Activated CD8-positive, alpha-beta memory T cell treated with anti-CD3 and anti-CD28 coated beads for 4 hours (primary cell): ENCODE measurements at regions not wholly inside any gene's neighbourhood (a gene's known extent, or its start where the extent isn't known, plus 50 kb on each side); places are given as distances from the start of the nearest gene placed in this dataset.

ENCODE experiments used
- DNase-seq, 2 donors: peaks; one replicate each; pipeline ENCODE4 v3.0.0-alpha.2; 2020; ENCODE audit warnings: low read depth in 2 of 2

DNA sequence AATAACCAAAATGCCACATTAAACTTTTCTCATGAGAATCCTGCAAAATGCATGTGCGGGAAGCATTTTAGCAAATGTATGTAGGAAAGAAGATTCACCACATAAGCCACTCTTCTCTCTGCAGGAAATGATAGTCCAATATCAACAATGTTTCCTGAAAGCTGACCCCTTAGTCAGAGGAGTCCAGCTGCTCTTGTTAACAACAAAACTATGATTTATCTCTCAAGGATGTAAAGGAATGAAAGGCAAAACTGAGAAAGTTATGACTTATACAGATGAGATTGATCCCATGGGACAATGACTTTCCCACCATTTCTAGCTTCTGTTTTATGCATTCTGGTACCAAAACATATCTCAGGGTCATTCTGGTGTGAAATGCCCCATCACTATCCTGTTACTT, 125.0 kb upstream of the EDNRA start:
- DNase-seq = no peak

DNA sequence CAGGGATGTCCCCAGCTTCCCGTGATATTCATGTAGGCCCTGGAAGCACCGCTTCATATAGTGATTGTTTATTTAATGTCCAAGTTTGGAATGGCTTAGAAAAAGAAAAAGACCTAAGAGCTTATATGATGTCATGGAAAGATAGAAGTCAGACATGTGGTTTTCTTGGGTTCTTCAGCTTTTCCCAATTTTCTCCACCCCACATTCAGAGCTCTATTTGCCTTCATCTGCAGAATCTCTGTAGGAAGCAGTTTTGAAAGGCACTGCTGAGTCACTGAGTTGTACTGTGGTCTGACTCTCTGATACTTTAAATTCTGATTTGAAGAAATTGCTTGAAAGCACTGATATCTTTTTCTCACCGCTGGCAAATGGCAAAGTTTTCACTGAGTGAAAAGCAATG, 120.6 kb upstream of the EDNRA start:
- DNase-seq = no peak

DNA sequence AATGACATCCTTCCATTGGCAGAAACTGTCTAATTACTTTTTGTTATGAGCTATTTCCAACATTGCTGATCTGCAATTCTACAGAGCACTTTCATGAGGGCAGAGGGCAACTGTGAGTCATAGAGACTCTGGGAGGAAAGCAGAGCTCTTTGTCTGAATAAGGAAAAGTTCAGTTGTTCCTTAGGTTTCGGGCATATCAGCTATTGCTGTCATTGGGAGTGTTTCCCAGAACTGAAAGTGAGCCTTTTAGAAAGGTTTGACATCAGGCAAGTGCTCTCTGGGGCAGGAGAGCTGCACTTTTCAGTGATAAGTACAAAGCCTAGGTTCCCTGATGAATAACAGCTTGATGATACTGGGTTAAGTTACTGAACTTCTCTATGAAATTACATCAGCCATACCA, 119.2 kb upstream of the EDNRA start:
- DNase-seq = no peak

DNA sequence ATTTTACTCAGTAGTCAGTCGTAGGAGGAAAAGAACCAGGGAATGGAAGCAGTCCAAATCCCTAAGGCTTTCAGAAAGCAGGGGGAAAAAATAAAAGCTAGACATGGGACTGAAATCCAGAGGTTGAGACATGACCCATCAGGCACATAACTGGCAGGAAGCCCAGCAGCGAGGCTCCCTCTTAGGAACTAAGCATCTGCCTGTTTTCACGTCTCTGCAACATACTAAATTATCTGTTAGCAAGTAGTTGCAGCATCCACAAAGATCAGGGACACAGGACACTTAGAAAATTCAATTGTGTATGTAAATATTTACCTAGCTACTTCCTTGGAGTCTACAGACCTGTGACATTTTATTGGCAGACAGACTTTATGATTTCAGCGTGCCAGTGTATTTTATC, 118.0 kb upstream of the EDNRA start:
- DNase-seq = no peak

DNA sequence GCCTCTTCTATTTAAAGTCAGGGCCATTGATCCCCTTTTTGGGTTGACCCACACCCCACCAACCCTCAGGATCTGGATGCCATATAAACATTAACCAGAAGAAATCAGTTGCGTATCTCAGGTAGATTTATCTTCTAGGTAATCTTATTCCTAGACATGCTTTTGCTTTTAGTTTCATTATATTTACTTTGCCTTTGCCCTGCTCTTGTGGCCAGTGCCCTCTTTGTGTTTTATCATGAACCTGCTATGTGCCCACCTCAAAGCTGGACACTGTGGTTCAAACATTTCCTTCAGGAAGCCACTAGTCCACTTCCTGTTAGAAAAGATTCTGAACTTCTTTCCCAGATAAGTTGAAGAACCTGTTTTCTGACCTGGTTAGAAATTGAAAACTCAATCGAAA, 117.4 kb upstream of the EDNRA start:
- DNase-seq = no peak

DNA sequence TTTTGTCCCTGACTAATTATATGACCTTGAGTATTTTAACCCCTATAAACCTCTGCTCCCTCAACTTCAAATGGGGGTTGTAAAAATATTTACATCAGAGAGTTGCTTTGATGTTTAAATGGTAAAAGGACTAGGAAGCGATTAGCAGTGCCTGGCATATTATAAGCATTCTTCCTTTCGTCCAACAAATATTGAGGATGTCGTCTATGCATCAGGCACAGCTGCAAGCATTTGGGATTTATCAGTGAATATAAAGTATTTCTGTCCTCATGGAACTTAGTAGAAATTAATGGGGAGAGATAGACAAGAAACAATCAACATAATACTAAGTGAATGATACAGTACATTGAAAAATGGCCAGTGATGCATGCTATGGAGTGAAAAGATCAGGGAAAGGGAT, 115.5 kb upstream of the EDNRA start:
- DNase-seq = no peak

DNA sequence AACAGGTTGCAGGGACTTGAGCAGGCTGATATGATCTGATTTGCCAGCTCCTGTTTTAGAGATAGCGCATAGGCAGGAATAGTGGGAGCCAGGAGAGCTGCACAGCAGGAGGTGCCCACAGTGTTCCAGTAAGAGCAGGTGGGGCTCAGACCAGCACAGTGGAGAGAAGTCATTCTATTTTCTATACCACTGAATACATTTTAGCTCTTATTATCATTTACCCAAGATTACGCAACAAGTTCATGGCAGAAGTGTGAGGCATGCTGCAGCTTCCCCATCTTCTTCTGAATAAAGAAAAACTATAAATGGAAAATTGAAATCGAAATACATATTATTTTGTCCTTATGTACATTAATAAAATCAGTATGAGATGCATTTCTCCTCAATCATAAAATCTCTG, 114.7 kb upstream of the EDNRA start:
- no peak for DNase-seq

DNA sequence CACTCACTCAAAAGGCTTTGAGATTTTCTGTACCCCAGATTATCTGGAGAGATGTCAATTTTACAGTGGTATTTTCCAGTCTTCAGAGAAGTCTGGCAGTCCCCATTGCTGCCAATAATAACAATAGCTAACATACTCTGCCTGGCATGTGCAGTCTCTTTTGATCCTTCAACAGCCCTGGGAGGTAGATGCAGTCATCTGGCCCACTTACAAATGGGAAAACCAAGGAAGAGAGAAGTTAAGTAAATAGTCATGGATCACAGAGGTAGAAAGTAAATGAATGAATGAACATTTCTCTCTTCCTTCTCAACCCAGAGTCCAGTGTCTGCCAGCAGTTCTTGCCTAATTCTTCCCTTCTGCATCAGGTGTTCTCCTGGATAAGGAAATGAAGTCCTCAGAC, 113.0 kb upstream of the EDNRA start:
- no peak for DNase-seq

DNA sequence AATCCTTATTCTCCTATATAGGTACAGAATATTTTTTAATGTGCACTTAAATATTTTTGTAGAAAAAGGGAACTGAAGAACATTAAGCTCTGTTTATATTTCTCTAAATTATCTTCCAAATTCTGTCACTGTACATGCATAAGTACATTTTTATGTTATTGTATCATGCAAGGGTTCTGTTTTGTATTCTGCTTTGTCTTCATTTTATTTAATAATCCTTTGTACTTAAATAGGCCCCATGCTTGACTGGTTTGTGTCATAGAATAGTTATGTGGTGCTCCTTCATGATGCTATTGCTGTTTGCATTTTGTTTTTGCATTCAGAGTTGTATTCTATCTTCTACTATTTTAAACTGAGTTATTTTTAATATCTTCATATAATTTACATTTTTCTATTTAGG, 111.9 kb upstream of the EDNRA start:
- no peak for DNase-seq

DNA sequence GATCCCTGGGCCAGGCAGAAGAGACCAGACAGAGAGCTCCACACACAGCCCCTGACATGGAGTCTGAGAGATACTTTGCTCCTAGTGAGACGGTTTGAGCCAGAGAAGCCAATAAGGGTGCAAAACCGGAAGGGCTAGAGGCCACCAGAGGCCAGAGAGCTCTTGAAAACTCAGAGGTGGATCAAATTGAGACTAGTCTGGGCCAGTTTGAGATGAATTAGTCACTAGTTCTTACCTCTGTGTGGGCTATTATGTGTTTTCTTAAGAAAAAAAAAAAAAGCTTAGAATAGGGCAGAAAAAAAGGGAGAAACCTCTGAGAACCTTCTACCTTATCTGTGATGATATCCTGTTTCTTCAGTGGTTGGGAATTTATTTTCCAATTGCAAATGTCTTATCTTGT, 110.4 kb upstream of the EDNRA start:
- DNase-seq = no peak

DNA sequence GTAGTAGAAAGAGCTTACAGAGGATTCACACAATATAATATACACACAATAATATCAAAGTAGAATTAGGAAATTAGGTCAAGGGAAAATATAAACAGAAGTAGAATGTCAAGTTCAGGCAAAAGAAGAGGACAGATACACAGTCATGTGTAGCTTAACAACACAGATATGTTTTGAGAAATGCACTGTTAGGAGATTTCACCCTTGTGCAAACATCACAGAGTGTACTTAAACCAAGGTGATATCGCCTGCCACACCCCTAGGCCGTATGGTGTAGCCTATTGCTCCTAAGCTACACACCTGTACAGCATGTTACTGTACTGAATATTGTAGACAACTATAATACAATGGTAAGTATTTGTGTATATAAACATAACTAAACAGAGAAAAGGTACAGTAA, 110.0 kb upstream of the EDNRA start:
- no peak for DNase-seq

DNA sequence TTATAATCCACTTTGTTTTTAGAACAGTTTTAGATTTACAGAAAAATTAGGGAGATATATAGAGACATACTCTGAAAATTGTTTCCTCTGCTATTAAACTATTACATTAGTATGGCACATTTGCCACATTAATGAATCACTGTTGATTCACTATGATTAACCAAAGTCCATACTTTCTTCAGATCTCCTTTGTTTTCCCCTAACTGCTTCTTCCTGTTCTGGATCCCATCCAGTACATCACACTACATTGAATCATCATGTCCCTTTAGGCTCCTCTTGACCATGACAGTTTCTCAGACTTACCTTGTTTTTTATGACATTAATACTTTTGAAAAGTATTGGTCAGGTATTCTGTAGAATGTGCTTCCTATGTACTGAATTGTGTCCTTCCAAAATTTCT, 109.2 kb upstream of the EDNRA start:
- no peak for DNase-seq

DNA sequence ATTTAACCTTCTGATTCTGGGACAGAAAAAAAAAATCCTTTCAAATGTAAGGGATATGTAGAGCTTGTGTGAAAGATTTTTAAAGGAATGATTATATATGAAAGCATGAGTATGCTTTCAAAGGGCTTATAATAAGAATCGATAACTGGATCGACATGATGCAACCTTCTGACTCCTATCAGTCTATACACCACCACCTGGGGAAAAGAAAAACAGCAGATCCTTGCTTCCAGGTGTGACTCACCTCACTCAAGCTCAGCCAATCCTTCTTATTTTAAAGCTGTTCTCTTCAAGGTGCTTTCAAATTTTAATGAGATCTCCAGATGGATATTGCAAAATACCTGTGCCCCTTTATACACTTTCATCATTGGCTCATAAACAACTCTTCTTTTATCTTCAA, 102.1 kb upstream of the EDNRA start:
- no peak for DNase-seq

DNA sequence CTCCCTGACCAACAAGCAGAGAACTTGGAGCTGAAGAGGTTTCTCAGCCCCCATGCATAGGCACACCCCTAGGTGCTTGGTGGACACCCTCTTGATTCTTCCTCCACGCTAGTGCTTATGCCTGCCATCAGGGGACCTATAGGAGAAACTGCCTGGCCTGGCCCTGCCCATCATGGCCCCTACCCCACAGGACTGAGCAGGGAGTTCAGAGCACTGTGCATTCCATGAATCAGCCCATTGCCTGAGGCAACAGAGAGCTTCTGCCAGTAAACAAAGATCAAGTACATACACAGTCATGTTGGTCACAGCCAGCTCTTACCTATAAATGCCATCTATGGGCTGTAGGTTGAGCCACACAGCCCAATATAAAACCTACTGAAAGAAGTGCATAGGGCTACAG, 99.1 kb upstream of the EDNRA start:
- DNase-seq = no peak

DNA sequence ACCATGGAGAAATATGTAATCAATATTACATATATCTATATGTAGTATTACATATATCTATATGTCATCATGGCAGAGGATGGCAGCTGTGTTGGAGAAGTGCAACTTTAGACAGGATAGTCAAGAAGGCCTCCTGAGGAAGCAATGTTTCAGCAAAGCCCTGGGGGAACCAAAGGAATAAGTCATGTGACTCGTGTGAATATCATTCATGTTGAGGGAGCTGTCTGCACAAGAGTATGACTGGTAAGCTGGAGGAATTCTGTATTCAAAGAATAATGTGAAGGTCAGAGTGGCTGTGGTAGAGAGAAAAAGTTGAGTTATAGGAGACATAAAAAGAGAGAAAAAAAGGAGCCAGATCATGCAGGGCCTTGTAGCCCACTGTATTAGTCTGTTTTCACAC, 92.9 kb upstream of the EDNRA start:
- no peak for DNase-seq

DNA sequence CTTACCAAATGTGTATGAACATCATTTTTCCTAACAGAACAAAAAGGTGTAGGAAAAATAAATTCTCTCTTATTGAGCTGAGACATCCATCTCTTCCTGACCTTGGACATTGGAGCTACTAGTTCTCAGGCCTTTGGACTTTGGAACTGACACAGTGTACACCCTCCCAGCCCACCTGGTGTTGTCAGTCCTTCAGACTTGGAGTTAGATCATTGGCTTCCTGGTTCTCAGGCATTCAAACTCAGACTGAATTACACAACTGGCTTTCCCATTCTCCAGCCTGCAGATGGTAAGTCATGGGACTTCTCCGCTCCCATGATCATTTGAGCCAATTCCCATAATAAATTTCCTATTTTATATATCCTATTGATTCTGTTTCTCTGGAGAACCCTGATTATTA, 84.8 kb upstream of the EDNRA start:
- DNase-seq = no peak

DNA sequence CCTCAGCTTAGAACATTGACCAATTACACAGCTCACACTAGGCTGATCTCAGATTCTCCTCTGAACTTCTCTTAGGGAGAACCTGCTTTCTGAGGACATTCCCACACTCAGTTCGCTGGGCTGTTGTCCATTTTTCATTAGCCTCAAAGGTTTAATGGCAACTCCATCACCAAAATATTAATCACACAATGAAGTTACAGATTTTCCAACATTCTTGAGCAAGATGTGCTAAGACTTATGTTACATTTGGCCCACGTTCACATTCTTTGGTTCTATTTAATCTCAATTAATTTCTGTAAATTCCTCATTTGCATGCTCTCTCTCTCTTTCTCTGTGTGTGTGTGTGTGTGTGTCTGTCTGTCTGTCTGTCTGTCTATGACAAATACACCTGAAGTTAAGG, 82.3 kb upstream of the EDNRA start:
- DNase-seq = no peak

DNA sequence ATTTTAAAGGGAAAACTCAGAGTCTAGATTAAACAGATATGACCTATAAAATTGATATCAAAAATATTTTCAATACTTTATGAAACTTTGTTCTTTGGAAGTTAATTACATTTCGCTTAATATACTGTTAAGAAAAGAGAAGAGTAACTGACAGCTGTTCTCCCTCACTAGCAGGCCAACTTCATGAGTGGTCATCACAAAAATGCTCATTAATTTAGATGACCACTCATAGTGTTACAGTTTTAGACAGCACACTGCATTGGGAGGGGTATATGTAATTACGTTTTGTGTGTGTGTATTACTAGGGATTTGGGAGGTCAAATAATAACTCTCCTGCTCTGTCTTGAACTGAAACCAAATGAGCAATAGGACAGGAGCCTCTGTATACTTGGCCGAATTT, 80.2 kb upstream of the EDNRA start:
- no peak for DNase-seq

DNA sequence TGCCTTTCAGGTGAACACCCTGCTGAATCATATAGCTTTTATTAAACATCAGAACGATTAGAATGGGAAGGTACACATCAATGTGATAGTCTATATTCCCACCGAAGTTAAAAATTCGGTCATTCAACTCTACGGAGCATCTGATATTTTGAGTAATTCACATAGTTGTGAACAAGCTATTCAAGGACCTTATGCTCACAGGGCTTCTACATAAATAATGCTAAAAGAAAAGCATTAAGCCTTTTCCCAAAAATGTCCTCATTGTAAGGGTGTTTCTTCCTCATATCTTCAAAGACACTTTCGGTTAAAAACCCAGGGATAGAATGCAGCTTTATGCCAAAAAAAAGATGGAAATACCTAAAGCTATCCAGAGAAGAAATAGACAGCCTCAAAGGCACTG, 79.7 kb upstream of the EDNRA start:
- no peak for DNase-seq

DNA sequence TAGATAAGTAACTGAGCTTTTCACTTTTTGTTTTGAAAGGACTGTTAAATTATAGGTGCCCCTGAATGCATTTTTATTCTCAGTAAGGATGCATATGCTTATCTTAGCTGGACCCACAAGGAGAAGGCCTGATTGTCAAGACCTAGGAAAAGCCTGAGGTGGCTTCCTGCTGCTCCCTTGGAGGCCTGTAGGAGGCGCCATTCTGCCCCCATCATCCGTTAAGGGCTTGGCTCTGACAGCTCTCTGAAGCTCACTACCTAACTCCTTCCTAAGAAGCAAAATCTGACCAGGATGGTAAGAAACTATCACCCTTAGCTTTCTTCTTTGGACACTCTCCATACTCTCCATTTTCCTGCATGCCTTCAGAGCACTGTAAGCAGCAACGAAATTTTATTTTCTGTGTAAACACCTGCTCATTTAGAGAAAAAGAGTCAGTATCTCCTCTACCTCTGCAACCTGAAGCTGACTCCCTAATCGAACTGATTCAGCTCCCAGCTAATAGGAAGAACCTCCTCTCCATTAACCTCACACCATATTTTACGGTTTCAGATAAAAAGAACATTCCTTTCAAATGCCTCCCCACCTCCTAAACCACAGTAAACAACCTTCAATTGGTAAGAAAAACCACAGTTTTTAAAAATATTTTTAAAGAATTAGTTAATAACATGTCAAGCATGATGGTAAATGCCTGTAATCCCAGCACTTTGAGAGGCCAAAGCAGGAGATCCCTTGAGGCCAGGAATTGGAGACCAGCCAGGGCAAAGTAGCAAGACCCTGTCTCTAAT, 73.4 kb upstream of the EDNRA start:
- no peak for DNase-seq

DNA sequence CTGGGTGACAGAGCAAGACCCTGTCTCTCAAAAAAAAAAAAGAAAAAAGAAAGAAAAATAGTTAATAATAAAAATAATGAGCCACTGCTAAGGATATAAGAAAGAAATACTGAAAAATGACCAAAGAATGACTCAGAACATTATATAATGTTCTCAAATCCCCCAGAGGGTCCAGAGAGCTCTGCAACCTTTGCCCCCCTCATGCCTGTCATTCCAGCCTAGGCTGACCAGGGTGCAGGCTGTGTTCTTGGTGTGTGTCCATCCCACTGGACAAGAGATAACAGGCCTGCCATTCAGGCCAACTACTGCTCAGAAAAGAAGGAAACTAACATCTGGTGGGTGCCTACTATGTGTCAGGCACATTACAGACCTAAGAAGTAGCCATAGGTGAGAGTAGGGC, 72.7 kb upstream of the EDNRA start:
- no peak for DNase-seq

DNA sequence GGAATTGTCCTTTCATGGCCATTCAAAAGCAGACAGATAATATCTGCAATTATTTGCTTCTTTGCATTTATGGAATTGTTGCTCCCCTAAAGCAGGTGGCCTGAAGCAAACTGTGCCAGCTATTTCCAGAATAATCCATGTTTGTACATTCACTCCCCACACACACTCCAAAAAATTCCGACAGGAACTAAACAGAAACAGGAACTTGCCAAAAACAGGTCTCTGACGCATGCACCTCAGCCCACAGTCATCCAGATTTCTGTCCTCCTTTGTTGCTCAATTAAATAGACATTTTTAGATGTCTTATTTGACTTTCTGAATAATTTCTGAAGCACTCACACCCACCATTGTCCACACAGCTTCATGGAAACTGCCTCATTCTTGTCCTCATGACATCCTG, 71.5 kb upstream of the EDNRA start:
- no peak for DNase-seq

DNA sequence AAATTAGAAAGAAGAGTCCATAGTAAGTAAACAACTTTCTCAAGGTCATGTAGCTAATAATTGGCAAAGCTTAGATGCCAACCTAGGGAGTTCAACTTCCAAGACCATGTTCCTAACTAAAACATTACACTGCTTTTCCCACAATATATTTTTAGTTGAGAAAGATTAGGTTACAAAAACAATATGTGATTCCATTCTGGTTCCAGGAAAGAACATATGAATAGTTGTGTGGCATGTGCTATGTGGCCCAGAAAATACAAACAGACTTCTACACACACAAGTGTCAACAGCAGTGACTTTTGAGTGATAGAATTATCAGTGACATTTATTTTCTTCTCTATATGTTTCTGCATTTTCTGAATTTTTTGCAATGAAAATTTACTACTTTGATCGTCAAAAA, 62.7 kb upstream of the EDNRA start:
- no peak for DNase-seq

DNA sequence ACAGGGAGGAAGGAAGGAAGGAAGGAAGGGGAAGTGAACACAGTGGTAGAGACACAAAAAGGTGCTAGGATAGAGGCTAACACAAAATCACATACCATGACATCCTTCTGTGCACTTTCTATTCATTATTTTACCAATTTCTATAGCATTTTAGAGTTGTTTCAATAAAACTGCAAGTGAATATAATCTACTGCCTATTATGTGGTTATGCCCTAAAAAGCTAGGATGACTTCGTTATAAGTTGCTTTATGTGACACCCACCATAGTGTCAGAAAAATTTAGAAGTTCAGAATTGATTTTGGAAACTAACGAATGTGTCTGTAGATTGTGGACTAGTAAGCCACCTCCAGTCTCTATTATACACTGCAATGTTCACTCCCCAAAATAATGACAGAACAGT, 59.4 kb upstream of the EDNRA start:
- no peak for DNase-seq

DNA sequence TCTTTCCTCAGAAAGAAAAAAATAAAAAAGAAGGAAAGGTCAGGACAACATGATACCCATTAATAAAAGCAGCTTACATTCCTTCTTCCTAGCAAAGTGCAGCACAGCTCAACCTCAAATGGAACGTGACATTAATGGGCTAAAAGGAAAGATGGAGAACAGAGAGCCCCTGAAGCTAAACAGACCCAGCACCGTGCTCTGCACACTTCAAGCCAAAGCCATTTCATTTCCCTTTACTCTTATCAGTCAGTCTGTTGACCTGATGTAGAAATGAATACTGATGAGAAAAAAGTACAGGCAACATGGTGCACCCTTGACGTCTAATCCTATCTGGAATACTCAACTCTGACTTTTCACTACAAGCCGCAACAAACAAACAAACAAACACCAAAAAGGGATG, 57.7 kb upstream of the EDNRA start:
- DNase-seq = no peak
